ENCODE measurements at regions not wholly inside any gene's neighbourhood (a gene's known extent, or its start where the extent isn't known, plus 50 kb on each side); places are given as distances from the start of the nearest gene placed in this dataset.
A peak's percentile ranks its signal among the peaks of the same experiment; 100 is the strongest.
"Not testable (repeated sequence)": the region's sequence is repeated elsewhere in the genome, so short reads cannot be mapped to it uniquely, and the experiment has no call there.

GRCh38 chr3:191094057-191094845, 104.8 kb upstream of the OSTN start:
- in situ Hi-C loops (cut with HindIII; ENCODE audit: low pct_unique_long_range_greater_than_20kb, low sequenced_read_pairs), result no loop called here
- DNase-seq (ENCODE audit: low read depth, low spot score), result no peak

GRCh38 chr3:191087391-191087790, 111.7 kb upstream of the OSTN start:
- in situ Hi-C loops (cut with HindIII; ENCODE audit: low pct_unique_long_range_greater_than_20kb, low sequenced_read_pairs), result no loop called here
- DNase-seq (ENCODE audit: low read depth, low spot score), result no peak

- no peak for DNase-seq (ENCODE audit: low read depth, low spot score)
- in situ Hi-C loops (cut with HindIII; ENCODE audit: low pct_unique_long_range_greater_than_20kb, low sequenced_read_pairs), result no loop called here
Observed at GRCh38 chr3:191085091-191085490, 114.0 kb upstream of the OSTN start.

GRCh38 chr3:191078913-191079312, 120.1 kb upstream of the OSTN start:
- DNase-seq (ENCODE audit: low read depth, low spot score); in situ Hi-C loops (cut with HindIII; ENCODE audit: low pct_unique_long_range_greater_than_20kb, low sequenced_read_pairs): not testable (repeated sequence)

- in situ Hi-C loops (cut with HindIII; ENCODE audit: low pct_unique_long_range_greater_than_20kb, low sequenced_read_pairs), result no loop called here
- DNase-seq (ENCODE audit: low read depth, low spot score), result no peak
Observed at GRCh38 chr3:191076903-191077552, 122.0 kb upstream of the OSTN start.

GRCh38 chr3:191074511-191074910, 124.5 kb upstream of the OSTN start:
- no peak for DNase-seq (ENCODE audit: low read depth, low spot score)
- in situ Hi-C loops (cut with HindIII; ENCODE audit: low pct_unique_long_range_greater_than_20kb, low sequenced_read_pairs), result no loop called here

- no peak for DNase-seq (ENCODE audit: low read depth, low spot score)
- in situ Hi-C loops (cut with HindIII; ENCODE audit: low pct_unique_long_range_greater_than_20kb, low sequenced_read_pairs), result no loop called here
Observed at GRCh38 chr3:191070762-191071403, 128.2 kb upstream of the OSTN start.

GRCh38 chr3:191070201-191070600, 128.8 kb upstream of the OSTN start:
- DNase-seq (ENCODE audit: low read depth, low spot score), result no peak
- in situ Hi-C loops (cut with HindIII; ENCODE audit: low pct_unique_long_range_greater_than_20kb, low sequenced_read_pairs), result no loop called here

GRCh38 chr3:191068946-191069813, 129.9 kb upstream of the OSTN start:
- in situ Hi-C loops (cut with HindIII; ENCODE audit: low pct_unique_long_range_greater_than_20kb, low sequenced_read_pairs), result no loop called here
- DNase-seq (ENCODE audit: low read depth, low spot score), result no peak

GRCh38 chr3:191066669-191067068, 132.4 kb upstream of the OSTN start:
- in situ Hi-C loops (cut with HindIII; ENCODE audit: low pct_unique_long_range_greater_than_20kb, low sequenced_read_pairs), result no loop called here
- DNase-seq (ENCODE audit: low read depth, low spot score), result no peak

GRCh38 chr3:191065181-191065805, 133.7 kb upstream of the OSTN start:
- DNase-seq (ENCODE audit: low read depth, low spot score), result no peak
- in situ Hi-C loops (cut with HindIII; ENCODE audit: low pct_unique_long_range_greater_than_20kb, low sequenced_read_pairs), result no loop called here

GRCh38 chr3:191051037-191051436, 148.0 kb upstream of the OSTN start:
- in situ Hi-C loops (cut with HindIII; ENCODE audit: low pct_unique_long_range_greater_than_20kb, low sequenced_read_pairs), result no loop called here

GRCh38 chr3:191047930-191048329, 151.1 kb upstream of the OSTN start:
- in situ Hi-C loops (cut with HindIII; ENCODE audit: low pct_unique_long_range_greater_than_20kb, low sequenced_read_pairs), result no loop called here
- no peak for DNase-seq (ENCODE audit: low read depth, low spot score)

More at GRCh38 chr3:191051037-191051436, 148.0 kb upstream of the OSTN start:
- DNase-seq (ENCODE audit: low read depth, low spot score), result peak; percentile 51

GRCh38 chr3:191030929-191031328, 168.1 kb upstream of the OSTN start:
- DNase-seq (ENCODE audit: low read depth, low spot score), result no peak
- in situ Hi-C loops (cut with HindIII; ENCODE audit: low pct_unique_long_range_greater_than_20kb, low sequenced_read_pairs), result no loop called here

- in situ Hi-C loops (cut with HindIII; ENCODE audit: low pct_unique_long_range_greater_than_20kb, low sequenced_read_pairs), result no loop called here
Observed at GRCh38 chr3:191030491-191030890, 168.0 kb upstream of the GMNC start.

GRCh38 chr3:191026746-191027145, 164.3 kb upstream of the GMNC start:
- in situ Hi-C loops (cut with HindIII; ENCODE audit: low pct_unique_long_range_greater_than_20kb, low sequenced_read_pairs), result no loop called here
- DNase-seq (ENCODE audit: low read depth, low spot score), result no peak

More at GRCh38 chr3:191030491-191030890, 168.0 kb upstream of the GMNC start:
- no peak for DNase-seq (ENCODE audit: low read depth, low spot score)

GRCh38 chr3:191020730-191021396, 158.4 kb upstream of the GMNC start:
- DNase-seq (ENCODE audit: low read depth, low spot score), result no peak
- in situ Hi-C loops (cut with HindIII; ENCODE audit: low pct_unique_long_range_greater_than_20kb, low sequenced_read_pairs), result no loop called here
